OCI-LY1 (cell line): ENCODE measurements at regions not wholly inside any gene's neighbourhood (a gene's known extent, or its start where the extent isn't known, plus 50 kb on each side); places are given as distances from the start of the nearest gene placed in this dataset.

ENCODE experiments used
- EZH2 ChIP-seq: fragments of 200-600 bp; sonication (generic), shearing (Covaris generic); IDR thresholded peaks from 2 replicates; pipeline ENCODE4 v1.8.0; 2017; ENCODE audit warnings: borderline replicate concordance, mixed run types, mild to moderate bottlenecking, antibody characterized with exemption, low read length, moderate library complexity, mixed read lengths
- TF ChIP-seq, protein P1 (sequence below): fragments of 200-600 bp; sonication (generic), shearing (Covaris generic); IDR thresholded peaks from 2 replicates; pipeline ENCODE4 v1.5.1; 2017; ENCODE audit warnings: mild to moderate bottlenecking, antibody characterized with exemption, low read length, moderate library complexity, mixed read lengths

DNA sequence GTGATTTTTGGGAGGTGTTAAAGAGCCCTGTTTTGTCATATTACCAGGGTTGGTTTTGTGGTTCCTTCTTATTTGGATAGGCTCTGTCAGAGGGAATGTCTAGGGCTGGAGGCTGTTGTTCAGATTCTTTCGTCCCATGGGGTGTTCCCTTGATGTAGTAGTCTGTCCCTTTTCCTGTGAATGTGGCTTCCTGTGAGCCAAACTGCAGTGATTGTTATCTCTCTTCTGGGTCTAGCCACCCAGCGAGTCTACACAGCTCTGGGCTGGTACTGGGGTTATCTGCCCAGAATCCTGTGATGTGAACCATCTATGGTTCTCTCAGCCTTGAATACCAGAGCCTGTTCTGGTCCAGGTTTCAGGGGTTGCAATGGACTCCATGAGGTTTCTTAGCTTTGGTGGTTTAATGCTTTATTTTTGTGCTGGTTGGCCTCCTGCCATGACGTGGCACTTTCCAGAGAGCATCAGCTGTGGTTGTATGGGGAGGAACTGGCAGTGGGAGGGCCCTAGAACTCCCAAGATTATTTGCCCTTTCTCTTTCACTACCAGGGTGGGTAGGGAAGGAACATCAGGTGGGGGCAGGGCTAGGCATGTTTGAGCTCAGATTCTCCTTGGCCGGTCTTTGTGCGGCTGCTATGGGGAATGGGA, 78.8 kb downstream of the SPRY2 start:
- TF ChIP-seq, protein P1, sequence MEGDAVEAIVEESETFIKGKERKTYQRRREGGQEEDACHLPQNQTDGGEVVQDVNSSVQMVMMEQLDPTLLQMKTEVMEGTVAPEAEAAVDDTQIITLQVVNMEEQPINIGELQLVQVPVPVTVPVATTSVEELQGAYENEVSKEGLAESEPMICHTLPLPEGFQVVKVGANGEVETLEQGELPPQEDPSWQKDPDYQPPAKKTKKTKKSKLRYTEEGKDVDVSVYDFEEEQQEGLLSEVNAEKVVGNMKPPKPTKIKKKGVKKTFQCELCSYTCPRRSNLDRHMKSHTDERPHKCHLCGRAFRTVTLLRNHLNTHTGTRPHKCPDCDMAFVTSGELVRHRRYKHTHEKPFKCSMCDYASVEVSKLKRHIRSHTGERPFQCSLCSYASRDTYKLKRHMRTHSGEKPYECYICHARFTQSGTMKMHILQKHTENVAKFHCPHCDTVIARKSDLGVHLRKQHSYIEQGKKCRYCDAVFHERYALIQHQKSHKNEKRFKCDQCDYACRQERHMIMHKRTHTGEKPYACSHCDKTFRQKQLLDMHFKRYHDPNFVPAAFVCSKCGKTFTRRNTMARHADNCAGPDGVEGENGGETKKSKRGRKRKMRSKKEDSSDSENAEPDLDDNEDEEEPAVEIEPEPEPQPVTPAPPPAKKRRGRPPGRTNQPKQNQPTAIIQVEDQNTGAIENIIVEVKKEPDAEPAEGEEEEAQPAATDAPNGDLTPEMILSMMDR, result no peak
- no peak for TF ChIP-seq EZH2
